ENCODE measurements at regions not wholly inside any gene's neighbourhood (a gene's known extent, or its start where the extent isn't known, plus 50 kb on each side); places are given as distances from the start of the nearest gene placed in this dataset.

GRCh38 chr10:3235996-3236510 is 63.5 kb upstream of the PITRM1 start:
- Histone ChIP-seq H3K36me3 (no peaks in the 10 kb centered on the region), H3K27me3 (ENCODE audit: insufficient read depth, low read depth, severe bottlenecking) (no peaks in the 10 kb centered on the region), H3K4me3 (ENCODE audit: low read depth, low read length) (no peak overlapping the region), H3K9me3 (ENCODE audit: severe bottlenecking) (no peaks in the 10 kb centered on the region), H3K27ac (no peak overlapping the region)
- no peak for DNase-seq
- no peak for TF ChIP-seq CTCF (IDR thresholded peaks at IDR 0.05; ENCODE audit: low read depth, low read length)

GRCh38 chr10:3235395-3235794 is 62.8 kb upstream of the PITRM1 start:
- TF ChIP-seq CTCF (IDR thresholded peaks at IDR 0.05; ENCODE audit: low read depth, low read length), result no peak
- H3K9me3 ChIP-seq (ENCODE audit: severe bottlenecking), result no peaks in the 10 kb centered on the region
- no peaks in the 10 kb centered on the region for H3K27me3 ChIP-seq (ENCODE audit: insufficient read depth, low read depth, severe bottlenecking)
- H3K4me3 ChIP-seq (ENCODE audit: low read depth, low read length), result no peak overlapping the region
- no peaks in the 10 kb centered on the region for H3K36me3 ChIP-seq
- no peak overlapping the region for H3K27ac ChIP-seq
- DNase-seq, result no peak

GRCh38 chr10:3233486-3233990 is 61.0 kb upstream of the PITRM1 start:
- TF ChIP-seq CTCF (IDR thresholded peaks at IDR 0.05; ENCODE audit: low read depth, low read length), result no peak
- Histone ChIP-seq H3K36me3 (no peaks in the 10 kb centered on the region), H3K4me3 (ENCODE audit: low read depth, low read length) (no peak overlapping the region), H3K27ac (no peak overlapping the region), H3K27me3 (ENCODE audit: insufficient read depth, low read depth, severe bottlenecking) (no peaks in the 10 kb centered on the region), H3K9me3 (ENCODE audit: severe bottlenecking) (no peaks in the 10 kb centered on the region)
- DNase-seq, result no peak

- no peak for DNase-seq
These were observed 59.6 kb upstream of the PITRM1 start for GRCh38 chr10:3231951-3232730.

GRCh38 chr10:3229815-3230214 is 57.2 kb upstream of the PITRM1 start:
- DNase-seq, result no peak
- Histone ChIP-seq H3K4me3 (ENCODE audit: low read depth, low read length) (no peak overlapping the region), H3K9me3 (ENCODE audit: severe bottlenecking) (no peaks in the 10 kb centered on the region), H3K36me3 (no peaks in the 10 kb centered on the region), H3K27me3 (ENCODE audit: insufficient read depth, low read depth, severe bottlenecking) (no peaks in the 10 kb centered on the region), H3K27ac (no peak overlapping the region)
- TF ChIP-seq CTCF (IDR thresholded peaks at IDR 0.05; ENCODE audit: low read depth, low read length), result no peak

More at GRCh38 chr10:3231951-3232730, 59.6 kb upstream of the PITRM1 start:
- TF ChIP-seq CTCF (IDR thresholded peaks at IDR 0.05; ENCODE audit: low read depth, low read length), result no peak
- Histone ChIP-seq H3K27me3 (ENCODE audit: insufficient read depth, low read depth, severe bottlenecking) (no peaks in the 10 kb centered on the region), H3K4me3 (ENCODE audit: low read depth, low read length) (no peak overlapping the region), H3K27ac (no peak overlapping the region), H3K36me3 (no peaks in the 10 kb centered on the region), H3K9me3 (ENCODE audit: severe bottlenecking) (no peaks in the 10 kb centered on the region)

Data from WERI-Rb-1 (cell line).